Epithelial cell of esophagus (primary cell): ENCODE measurements at regions not wholly inside any gene's neighbourhood (a gene's known extent, or its start where the extent isn't known, plus 50 kb on each side); places are given as distances from the start of the nearest gene placed in this dataset.

Experiments used
- DNase-seq: peaks from one replicate; pipeline ENCODE4 v3.0.0; 2010; ENCODE audit warnings: low read depth
- H3K4me3 ChIP-seq: 2 replicates; pipeline ENCODE4 v1.5.1; 2011; ENCODE audit warnings: mild to moderate bottlenecking, low read length, control low read depth
- CTCF ChIP-seq: IDR thresholded peaks from 2 replicates; pipeline ENCODE4 v1.5.1; 2011; ENCODE audit warnings: low read depth, mild to moderate bottlenecking, low read length, control low read depth, inconsistent platforms; ENCODE audit not compliant: insufficient read depth; ENCODE audit errors: missing control alignments

GRCh38 chr3:66133050-66133757, 87.6 kb upstream of the SLC25A26 start:
- DNase-seq: peak; percentile 86
- TF ChIP-seq CTCF: no peak
- no peak overlapping the region for H3K4me3 ChIP-seq

GRCh38 chr3:66128623-66129022, 89.9 kb upstream of the MAGI1 start:
- no peak for DNase-seq

GRCh38 chr3:66121318-66121717, 82.6 kb upstream of the MAGI1 start:
- TF ChIP-seq CTCF: no peak
- DNase-seq: peak; percentile 23
- no peak overlapping the region for H3K4me3 ChIP-seq

More at GRCh38 chr3:66128623-66129022, 89.9 kb upstream of the MAGI1 start:
- no peak overlapping the region for H3K4me3 ChIP-seq
- no peak for TF ChIP-seq CTCF

DNA sequence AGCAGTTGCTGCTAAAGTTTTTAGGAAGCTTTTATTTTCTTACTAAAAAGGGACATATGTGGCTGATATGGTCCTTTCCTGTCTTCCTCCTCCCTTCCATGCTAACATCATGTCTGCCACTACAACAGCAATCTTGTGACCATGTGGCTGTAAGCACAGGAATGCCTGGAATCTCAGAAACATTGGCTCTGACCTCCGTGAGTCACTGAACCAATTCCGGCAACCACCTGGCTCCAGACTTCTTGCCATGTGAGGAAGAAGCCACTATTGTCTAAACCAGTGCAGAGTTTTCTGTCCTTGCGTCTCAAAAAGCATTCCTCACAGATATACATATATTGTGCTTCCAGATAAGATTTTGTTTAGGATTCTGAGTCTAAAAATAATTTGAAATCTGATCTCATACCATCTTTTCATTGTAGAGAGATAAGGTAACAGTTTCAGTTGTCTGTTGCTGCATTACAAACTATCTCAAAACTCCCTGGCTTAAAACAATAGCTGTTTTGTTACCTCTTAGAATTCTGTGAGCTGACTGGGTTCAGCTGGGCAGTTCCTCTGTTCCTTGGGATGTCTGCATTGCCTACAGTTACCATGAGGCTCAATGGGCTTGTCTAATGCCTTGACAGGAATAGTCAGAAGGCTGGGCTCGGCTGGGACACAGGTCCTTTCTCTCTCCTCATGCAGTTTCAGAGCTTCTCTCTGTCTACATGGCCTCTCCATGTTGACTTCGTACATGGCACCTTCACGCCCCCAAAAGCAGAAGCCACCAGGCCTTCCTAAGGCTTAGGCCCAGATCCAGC, 77.3 kb upstream of the MAGI1 start:
- peak; percentile 84 for DNase-seq
- no peak for TF ChIP-seq CTCF
- no peak overlapping the region for H3K4me3 ChIP-seq

DNA sequence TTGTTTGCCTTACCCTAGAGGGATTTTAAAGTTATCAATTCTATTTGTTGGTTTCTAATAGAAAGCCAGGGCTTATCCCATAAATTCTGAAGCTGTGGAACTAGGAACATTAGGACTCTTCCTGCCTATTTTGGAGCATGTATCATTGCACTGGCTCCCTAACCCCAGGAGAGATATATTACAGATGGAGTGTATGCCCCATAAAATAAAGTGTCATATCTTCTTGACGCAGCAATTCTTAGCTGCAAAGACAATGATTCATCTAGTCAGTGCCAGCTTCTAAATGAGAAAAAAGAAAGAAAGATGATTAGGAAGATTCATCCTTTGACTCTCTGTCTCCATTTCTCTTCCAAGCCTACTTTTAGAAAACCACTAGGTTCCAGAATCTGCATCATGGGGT, 74.8 kb upstream of the MAGI1 start:
- TF ChIP-seq CTCF: no peak
- DNase-seq: no peak
- H3K4me3 ChIP-seq: no peak overlapping the region

DNA sequence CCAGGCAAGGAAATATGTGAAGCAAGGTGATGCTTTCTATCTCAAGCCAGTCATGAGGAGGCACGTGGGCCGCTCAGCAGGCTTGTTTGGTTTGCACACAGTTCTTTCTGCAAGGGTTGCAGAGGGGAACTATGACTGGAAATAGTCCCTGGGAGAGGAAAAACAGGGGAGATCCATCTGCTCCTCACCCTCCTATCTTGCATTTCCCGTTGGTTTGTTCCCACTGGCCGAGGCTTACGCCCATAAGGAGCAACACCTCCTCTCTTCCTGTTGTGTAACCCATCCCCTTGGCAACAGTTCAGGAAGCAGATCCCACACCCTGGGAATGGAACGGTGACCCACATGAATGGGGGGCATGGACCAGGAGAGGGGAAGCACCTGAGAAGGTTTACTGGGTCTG, 72.1 kb upstream of the MAGI1 start:
- TF ChIP-seq CTCF: no peak
- DNase-seq: peak; percentile 29
- H3K4me3 ChIP-seq: no peak overlapping the region
